ENCODE measurements at regions not wholly inside any gene's neighbourhood (a gene's known extent, or its start where the extent isn't known, plus 50 kb on each side); places are given as distances from the start of the nearest gene placed in this dataset.
A peak's percentile ranks its signal among the peaks of the same experiment; 100 is the strongest.

DNA sequence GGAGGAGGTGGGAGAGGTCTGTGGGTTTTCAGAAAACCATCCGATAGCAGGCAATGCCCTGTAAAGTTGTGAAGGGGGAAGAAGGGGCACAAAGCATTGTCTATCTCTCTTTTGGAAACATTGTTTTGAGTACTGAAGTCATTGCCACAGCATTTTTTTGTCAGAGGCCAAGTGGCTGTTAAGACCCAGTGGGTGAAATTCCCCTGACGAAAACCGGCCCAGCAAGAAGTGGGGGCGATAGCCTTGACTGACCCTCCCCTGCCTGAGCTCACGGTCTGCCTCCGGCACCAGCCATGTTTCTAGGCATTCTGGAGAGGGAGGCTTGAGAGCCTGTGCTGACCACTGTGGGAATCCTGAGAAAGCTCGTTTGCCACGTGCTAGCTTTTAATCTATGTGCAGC lies 144.7 kb downstream of the RPS24 start:
- ChIA-PET POLR2A (ENCODE audit: unreplicated experiment) (no interaction called here), CTCF (no interaction called here)
- no TSS peak for BruUV-seq (replicated peaks)
- Histone ChIP-seq H3F3A (ENCODE audit: insufficient read depth, low read depth) (no peaks in the 10 kb centered on the region), H3K9me2 (ENCODE audit: insufficient read depth) (no peaks in the 10 kb centered on the region), H3K4me2 (no peak overlapping the region), H3K4me3 (no peak overlapping the region), H3K36me3 (ENCODE audit: low read depth) (no peaks in the 10 kb centered on the region), H3K27ac (no peak overlapping the region), H3K79me2 (ENCODE audit: low read depth) (no peaks in the 10 kb centered on the region), H3K9me3 (ENCODE audit: insufficient read depth, low read depth) (no peaks in the 10 kb centered on the region), H4K20me1 (ENCODE audit: insufficient read depth) (no peaks in the 10 kb centered on the region), H3K27me3 (ENCODE audit: insufficient read depth, low read depth) (peaks cover 74% of the 10 kb centered on the region), H2AFZ (no peak overlapping the region), H3K4me1 (replicated peaks; ENCODE audit: insufficient read depth) (no peaks in the 10 kb centered on the region)
- intact Hi-C loops (cut with micrococcal nuclease; ENCODE audit: unreplicated experiment) = no loop called here
- DNase-seq = no peak
- TF ChIP-seq CTCF (conservative IDR thresholded peaks at IDR 0.05) = no peak
- TF ChIP-seq EZH2 (IDR thresholded peaks at IDR 0.05; ENCODE audit: low read depth) = no peak

DNA sequence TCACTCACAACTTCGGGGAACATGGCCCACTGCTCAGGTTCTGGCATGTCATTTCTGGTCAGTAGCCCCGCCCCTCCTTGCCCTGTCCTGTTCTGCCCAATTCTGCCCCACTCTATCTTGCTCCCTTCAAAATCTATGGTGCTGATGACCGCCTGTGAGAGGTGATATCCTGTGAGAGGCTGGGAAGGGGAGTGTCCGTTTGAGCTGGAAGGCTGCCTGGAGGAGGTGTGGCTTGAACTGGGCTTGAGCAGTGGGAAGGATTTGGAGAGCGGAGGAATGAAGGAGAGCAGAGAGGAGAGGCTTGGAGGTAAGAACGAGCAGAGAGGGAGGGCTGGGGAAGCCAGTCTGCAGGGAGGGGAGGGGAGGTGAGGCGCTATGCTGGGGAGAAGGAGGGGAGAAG lies 145.3 kb downstream of the RPS24 start:
- H3K79me2 ChIP-seq (ENCODE audit: low read depth) = no peaks in the 10 kb centered on the region
- peak in 1 of 2 experiments; percentile 7 for DNase-seq
- POLR2A ChIA-PET (ENCODE audit: unreplicated experiment) = no interaction called here
- peaks cover 73% of the 10 kb centered on the region for H3K27me3 ChIP-seq (ENCODE audit: insufficient read depth, low read depth)
- CTCF ChIA-PET = no interaction called here
- TF ChIP-seq CTCF (conservative IDR thresholded peaks at IDR 0.05) (no peak), EZH2 (IDR thresholded peaks at IDR 0.05; ENCODE audit: low read depth) (no peak)
- H2AFZ ChIP-seq = no peak overlapping the region
- H4K20me1 ChIP-seq (ENCODE audit: insufficient read depth) = no peaks in the 10 kb centered on the region
- no peak overlapping the region for H3K4me2 ChIP-seq
- no peak overlapping the region for H3K4me3 ChIP-seq
- H3K36me3 ChIP-seq (ENCODE audit: low read depth) = no peaks in the 10 kb centered on the region
- no peaks in the 10 kb centered on the region for H3K9me2 ChIP-seq (ENCODE audit: insufficient read depth)
- no peaks in the 10 kb centered on the region for H3K4me1 ChIP-seq (replicated peaks; ENCODE audit: insufficient read depth)
- H3F3A ChIP-seq (ENCODE audit: insufficient read depth, low read depth) = no peaks in the 10 kb centered on the region
- no peak overlapping the region for H3K27ac ChIP-seq
- no peaks in the 10 kb centered on the region for H3K9me3 ChIP-seq (ENCODE audit: insufficient read depth, low read depth)
- intact Hi-C loops (cut with micrococcal nuclease; ENCODE audit: unreplicated experiment) = no loop called here
- BruUV-seq (replicated peaks) = no TSS peak

DNA sequence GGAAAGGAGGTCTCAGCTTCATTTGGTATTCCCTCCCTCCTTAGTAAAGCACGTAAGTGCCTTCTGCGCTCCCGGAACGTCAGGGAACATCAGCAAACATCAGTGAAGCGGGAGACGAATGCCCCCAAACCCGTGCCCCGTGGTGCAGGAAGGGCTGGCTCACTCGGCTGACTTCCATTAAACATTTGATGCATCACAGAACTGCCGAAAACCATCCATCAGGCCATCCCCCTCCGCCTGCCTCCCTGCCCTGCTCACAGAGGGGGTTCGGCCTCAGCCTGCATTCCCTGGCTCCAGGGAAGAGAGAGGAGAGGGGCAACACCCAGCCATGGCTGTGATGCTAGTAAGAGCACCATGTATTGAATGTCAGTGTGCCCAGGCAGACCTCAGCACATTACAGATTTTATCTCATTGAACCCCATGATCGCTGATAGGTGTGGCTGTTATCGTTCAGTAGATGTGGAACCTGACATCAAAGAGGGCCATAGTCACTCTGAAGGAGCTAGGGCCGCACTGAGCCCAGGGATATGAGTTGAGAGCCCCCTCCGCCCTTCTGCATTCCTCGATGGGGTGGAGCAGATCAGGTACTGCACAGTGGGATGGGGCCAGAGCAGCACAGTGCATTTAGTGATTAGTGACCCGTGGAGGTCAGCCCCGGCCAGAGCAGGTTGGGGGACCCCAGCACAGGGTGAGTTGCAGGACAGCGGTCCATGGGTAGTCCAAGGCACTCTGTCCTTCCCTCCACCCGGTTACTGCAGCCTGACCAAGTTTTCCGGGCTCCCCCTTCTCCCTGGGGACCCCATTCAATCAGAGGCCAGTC lies 146.4 kb downstream of the RPS24 start:
- ChIA-PET CTCF (no interaction called here), POLR2A (ENCODE audit: unreplicated experiment) (no interaction called here)
- no peak overlapping the region for H3K27ac ChIP-seq
- no peaks in the 10 kb centered on the region for H3K36me3 ChIP-seq (ENCODE audit: low read depth)
- peak in 1 of 2 experiments; percentile 24 for DNase-seq
- H3K9me3 ChIP-seq (ENCODE audit: insufficient read depth, low read depth) = no peaks in the 10 kb centered on the region
- TF ChIP-seq EZH2 (IDR thresholded peaks at IDR 0.05; ENCODE audit: low read depth) = no peak
- TF ChIP-seq CTCF (conservative IDR thresholded peaks at IDR 0.05) = no peak
- no peaks in the 10 kb centered on the region for H3K9me2 ChIP-seq (ENCODE audit: insufficient read depth)
- H3K79me2 ChIP-seq (ENCODE audit: low read depth) = no peaks in the 10 kb centered on the region
- H3K4me3 ChIP-seq = no peak overlapping the region
- intact Hi-C loops (cut with micrococcal nuclease; ENCODE audit: unreplicated experiment) = no loop called here
- no peak overlapping the region for H3K4me2 ChIP-seq
- H2AFZ ChIP-seq = no peak overlapping the region
- H3K4me1 ChIP-seq (replicated peaks; ENCODE audit: insufficient read depth) = no peaks in the 10 kb centered on the region
- no TSS peak for BruUV-seq (replicated peaks)
- no peaks in the 10 kb centered on the region for H3F3A ChIP-seq (ENCODE audit: insufficient read depth, low read depth)
- H3K27me3 ChIP-seq (ENCODE audit: insufficient read depth, low read depth) = peaks cover 70% of the 10 kb centered on the region
- no peaks in the 10 kb centered on the region for H4K20me1 ChIP-seq (ENCODE audit: insufficient read depth)

All from PC-9 (cell line).